ENCODE measurements at regions not wholly inside any gene's neighbourhood (a gene's known extent, or its start where the extent isn't known, plus 50 kb on each side); places are given as distances from the start of the nearest gene placed in this dataset.

GRCh38 chr2:111689941-111690340 is 194.1 kb downstream of the ANAPC1 start:
- H3K4me3 ChIP-seq (ENCODE audit: low read depth, low read length): no peak overlapping the region
- no peak overlapping the region for H3K9ac ChIP-seq (ENCODE audit: low read depth, low read length)
- no peaks in the 10 kb centered on the region for H3K36me3 ChIP-seq (ENCODE audit: control insufficient read depth, insufficient read depth, low read length)
- no peaks in the 10 kb centered on the region for H3K27me3 ChIP-seq (ENCODE audit: control insufficient read depth, insufficient read depth, low read length)
- H3K9me3 ChIP-seq (ENCODE audit: control insufficient read depth, insufficient read depth, low read length): no peaks in the 10 kb centered on the region
- no peaks in the 10 kb centered on the region for H3K4me1 ChIP-seq (ENCODE audit: control insufficient read depth, insufficient read depth, low read length)

GRCh38 chr2:111691164-111691875 is 192.7 kb downstream of the ANAPC1 start:
- Histone ChIP-seq H3K27me3 (ENCODE audit: control insufficient read depth, insufficient read depth, low read length) (no peaks in the 10 kb centered on the region), H3K4me1 (ENCODE audit: control insufficient read depth, insufficient read depth, low read length) (no peaks in the 10 kb centered on the region), H3K4me3 (ENCODE audit: low read depth, low read length) (no peak overlapping the region), H3K9ac (ENCODE audit: low read depth, low read length) (no peak overlapping the region), H3K9me3 (ENCODE audit: control insufficient read depth, insufficient read depth, low read length) (no peaks in the 10 kb centered on the region), H3K36me3 (ENCODE audit: control insufficient read depth, insufficient read depth, low read length) (no peaks in the 10 kb centered on the region)

GRCh38 chr2:111692311-111692710 is 191.7 kb downstream of the ANAPC1 start:
- no peaks in the 10 kb centered on the region for H3K36me3 ChIP-seq (ENCODE audit: control insufficient read depth, insufficient read depth, low read length)
- H3K9me3 ChIP-seq (ENCODE audit: control insufficient read depth, insufficient read depth, low read length): no peaks in the 10 kb centered on the region
- H3K27me3 ChIP-seq (ENCODE audit: control insufficient read depth, insufficient read depth, low read length): no peaks in the 10 kb centered on the region
- H3K9ac ChIP-seq (ENCODE audit: low read depth, low read length): no peak overlapping the region
- H3K4me3 ChIP-seq (ENCODE audit: low read depth, low read length): no peak overlapping the region
- no peaks in the 10 kb centered on the region for H3K4me1 ChIP-seq (ENCODE audit: control insufficient read depth, insufficient read depth, low read length)

- Histone ChIP-seq H3K4me3 (ENCODE audit: low read depth, low read length) (no peak overlapping the region), H3K4me1 (ENCODE audit: control insufficient read depth, insufficient read depth, low read length) (peaks cover 4% of the 10 kb centered on the region), H3K36me3 (ENCODE audit: control insufficient read depth, insufficient read depth, low read length) (no peaks in the 10 kb centered on the region), H3K27me3 (ENCODE audit: control insufficient read depth, insufficient read depth, low read length) (no peaks in the 10 kb centered on the region), H3K9me3 (ENCODE audit: control insufficient read depth, insufficient read depth, low read length) (no peaks in the 10 kb centered on the region), H3K9ac (ENCODE audit: low read depth, low read length) (no peak overlapping the region)
These were observed 189.3 kb downstream of the ANAPC1 start for GRCh38 chr2:111694700-111695101.

- Histone ChIP-seq H3K9ac (ENCODE audit: low read depth, low read length) (no peak overlapping the region), H3K4me3 (ENCODE audit: low read depth, low read length) (no peak overlapping the region), H3K9me3 (ENCODE audit: control insufficient read depth, insufficient read depth, low read length) (no peaks in the 10 kb centered on the region), H3K4me1 (ENCODE audit: control insufficient read depth, insufficient read depth, low read length) (peaks cover 4% of the 10 kb centered on the region), H3K36me3 (ENCODE audit: control insufficient read depth, insufficient read depth, low read length) (no peaks in the 10 kb centered on the region), H3K27me3 (ENCODE audit: control insufficient read depth, insufficient read depth, low read length) (no peaks in the 10 kb centered on the region)
These were observed 188.5 kb downstream of the ANAPC1 start for GRCh38 chr2:111695441-111696007.

- Histone ChIP-seq H3K36me3 (ENCODE audit: control insufficient read depth, insufficient read depth, low read length) (no peaks in the 10 kb centered on the region), H3K27me3 (ENCODE audit: control insufficient read depth, insufficient read depth, low read length) (no peaks in the 10 kb centered on the region), H3K9ac (ENCODE audit: low read depth, low read length) (no peak overlapping the region), H3K4me3 (ENCODE audit: low read depth, low read length) (no peak overlapping the region), H3K4me1 (ENCODE audit: control insufficient read depth, insufficient read depth, low read length) (peaks cover 4% of the 10 kb centered on the region), H3K9me3 (ENCODE audit: control insufficient read depth, insufficient read depth, low read length) (no peaks in the 10 kb centered on the region)
These were observed 187.8 kb downstream of the ANAPC1 start for GRCh38 chr2:111696226-111696625.

- Histone ChIP-seq H3K4me1 (ENCODE audit: control insufficient read depth, insufficient read depth, low read length) (peaks cover 7% of the 10 kb centered on the region), H3K27me3 (ENCODE audit: control insufficient read depth, insufficient read depth, low read length) (no peaks in the 10 kb centered on the region), H3K9ac (ENCODE audit: low read depth, low read length) (no peak overlapping the region), H3K4me3 (ENCODE audit: low read depth, low read length) (no peak overlapping the region), H3K9me3 (ENCODE audit: control insufficient read depth, insufficient read depth, low read length) (no peaks in the 10 kb centered on the region), H3K36me3 (ENCODE audit: control insufficient read depth, insufficient read depth, low read length) (no peaks in the 10 kb centered on the region)
These were observed 186.4 kb downstream of the ANAPC1 start for GRCh38 chr2:111697560-111697959.

- Histone ChIP-seq H3K36me3 (ENCODE audit: control insufficient read depth, insufficient read depth, low read length) (no peaks in the 10 kb centered on the region), H3K9ac (ENCODE audit: low read depth, low read length) (no peak overlapping the region), H3K4me3 (ENCODE audit: low read depth, low read length) (no peak overlapping the region), H3K27me3 (ENCODE audit: control insufficient read depth, insufficient read depth, low read length) (no peaks in the 10 kb centered on the region), H3K4me1 (ENCODE audit: control insufficient read depth, insufficient read depth, low read length) (peaks cover 8% of the 10 kb centered on the region), H3K9me3 (ENCODE audit: control insufficient read depth, insufficient read depth, low read length) (no peaks in the 10 kb centered on the region)
These were observed 185.9 kb downstream of the ANAPC1 start for GRCh38 chr2:111698089-111698488.

GRCh38 chr2:111698743-111699554 is 185.0 kb downstream of the ANAPC1 start:
- peaks cover 8% of the 10 kb centered on the region for H3K4me1 ChIP-seq (ENCODE audit: control insufficient read depth, insufficient read depth, low read length)
- no peaks in the 10 kb centered on the region for H3K27me3 ChIP-seq (ENCODE audit: control insufficient read depth, insufficient read depth, low read length)
- no peak overlapping the region for H3K4me3 ChIP-seq (ENCODE audit: low read depth, low read length)
- H3K9ac ChIP-seq (ENCODE audit: low read depth, low read length): no peak overlapping the region
- H3K36me3 ChIP-seq (ENCODE audit: control insufficient read depth, insufficient read depth, low read length): no peaks in the 10 kb centered on the region
- H3K9me3 ChIP-seq (ENCODE audit: control insufficient read depth, insufficient read depth, low read length): no peaks in the 10 kb centered on the region

GRCh38 chr2:111701266-111701665 is 182.7 kb downstream of the ANAPC1 start:
- Histone ChIP-seq H3K36me3 (ENCODE audit: control insufficient read depth, insufficient read depth, low read length) (no peaks in the 10 kb centered on the region), H3K9ac (ENCODE audit: low read depth, low read length) (no peak overlapping the region), H3K4me3 (ENCODE audit: low read depth, low read length) (no peak overlapping the region), H3K4me1 (ENCODE audit: control insufficient read depth, insufficient read depth, low read length) (peaks cover 19% of the 10 kb centered on the region), H3K9me3 (ENCODE audit: control insufficient read depth, insufficient read depth, low read length) (no peaks in the 10 kb centered on the region), H3K27me3 (ENCODE audit: control insufficient read depth, insufficient read depth, low read length) (no peaks in the 10 kb centered on the region)

- H3K27me3 ChIP-seq (ENCODE audit: control insufficient read depth, insufficient read depth, low read length): no peaks in the 10 kb centered on the region
- no peaks in the 10 kb centered on the region for H3K9me3 ChIP-seq (ENCODE audit: control insufficient read depth, insufficient read depth, low read length)
- no peaks in the 10 kb centered on the region for H3K36me3 ChIP-seq (ENCODE audit: control insufficient read depth, insufficient read depth, low read length)
- peaks cover 21% of the 10 kb centered on the region for H3K4me1 ChIP-seq (ENCODE audit: control insufficient read depth, insufficient read depth, low read length)
- H3K9ac ChIP-seq (ENCODE audit: low read depth, low read length): no peak overlapping the region
- H3K4me3 ChIP-seq (ENCODE audit: low read depth, low read length): no peak overlapping the region
These were observed 182.2 kb downstream of the ANAPC1 start for GRCh38 chr2:111701798-111702118.
